ENCODE measurements at regions not wholly inside any gene's neighbourhood (a gene's known extent, or its start where the extent isn't known, plus 50 kb on each side); places are given as distances from the start of the nearest gene placed in this dataset.
"Not testable (repeated sequence)": the region's sequence is repeated elsewhere in the genome, so short reads cannot be mapped to it uniquely, and the experiment has no call there.

DNA sequence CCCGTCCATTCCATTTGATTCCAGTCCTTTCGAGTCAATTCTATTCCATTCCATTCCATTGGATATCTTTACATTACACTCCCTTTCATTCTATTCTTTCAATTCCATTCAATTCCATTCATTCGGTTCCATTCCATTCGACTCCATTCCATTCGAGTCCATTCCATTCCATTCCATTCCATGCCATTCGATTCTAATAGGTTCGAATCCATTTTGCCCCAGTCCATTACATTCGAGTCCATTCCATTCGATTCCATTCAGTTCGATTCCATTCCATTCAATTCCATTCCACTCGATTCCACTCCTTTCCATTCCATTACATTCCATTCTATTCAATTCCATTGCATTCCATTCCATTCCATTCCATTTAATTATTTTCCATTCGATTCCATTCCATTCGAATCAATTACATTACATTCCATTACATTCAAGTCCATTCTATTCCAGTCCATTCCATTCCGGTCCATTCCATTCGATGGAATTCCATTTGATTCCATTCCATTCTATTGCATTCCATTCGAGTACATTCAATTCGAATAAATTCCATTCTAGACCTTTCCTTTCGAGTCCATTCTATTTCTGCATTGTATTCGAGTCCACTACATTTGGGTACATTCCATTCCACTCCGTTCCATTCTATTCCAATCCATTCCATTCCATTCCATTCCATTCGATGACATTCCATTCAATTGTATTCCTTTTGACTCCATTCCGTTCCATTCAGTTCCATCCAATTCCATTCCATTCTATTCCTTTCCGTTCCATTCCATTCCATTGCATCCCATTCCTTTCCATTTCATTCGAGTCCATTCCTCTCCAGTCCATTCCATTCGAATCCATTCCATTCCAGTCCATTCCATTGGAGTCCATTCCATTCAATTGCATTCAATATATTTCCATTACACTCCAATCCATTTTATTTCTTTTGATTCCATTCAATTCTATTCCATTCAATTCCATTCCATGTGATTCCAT, 2604.8 kb upstream of the TPTE start:
- Histone ChIP-seq H2AFZ (ENCODE audit: low read depth) (no peak overlapping the region), H3K79me2 (ENCODE audit: insufficient read depth, low read depth) (no peaks in the 10 kb centered on the region), H3K27me3 (ENCODE audit: insufficient read depth, low read depth) (no peaks in the 10 kb centered on the region), H3K4me1 (ENCODE audit: low read depth, poor library complexity, severe bottlenecking) (no peaks in the 10 kb centered on the region), H3K36me3 (ENCODE audit: insufficient read depth) (no peaks in the 10 kb centered on the region), H4K20me1 (ENCODE audit: insufficient read depth) (no peaks in the 10 kb centered on the region), H3K4me2 (no peak overlapping the region), H3K4me3 (IDR thresholded peaks at IDR 0.05; ENCODE audit: insufficient read depth, low read depth, low read length) (no peak overlapping the region), H3K9ac (no peak overlapping the region), H3K27ac (no peak overlapping the region)
- TF ChIP-seq CTCF (conservative IDR thresholded peaks at IDR 0.05; ENCODE audit: low read depth, low read length): no peak

DNA sequence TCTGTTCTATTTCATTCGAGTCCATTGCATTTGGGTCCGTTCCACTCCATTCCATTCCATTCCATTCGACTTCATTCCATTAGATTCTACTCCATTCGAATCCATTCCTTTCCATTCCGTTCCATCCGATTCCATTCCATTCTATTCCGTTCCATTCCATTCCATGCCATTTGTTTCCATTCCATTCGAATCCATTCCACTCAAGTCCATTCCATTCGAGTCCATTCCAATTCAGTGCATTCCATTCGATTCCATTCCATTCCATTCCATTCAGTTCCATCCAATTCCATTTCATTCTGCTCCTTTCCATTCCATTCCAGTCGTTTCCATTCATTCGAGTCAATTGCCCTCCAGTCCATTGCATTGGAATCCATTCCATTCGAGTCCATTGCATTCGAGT, 2603.7 kb upstream of the TPTE start:
- Histone ChIP-seq H3K4me2 (no peak overlapping the region), H3K36me3 (ENCODE audit: insufficient read depth) (no peaks in the 10 kb centered on the region), H3K79me2 (ENCODE audit: insufficient read depth, low read depth) (no peaks in the 10 kb centered on the region), H3K27me3 (ENCODE audit: insufficient read depth, low read depth) (no peaks in the 10 kb centered on the region), H3K27ac (no peak overlapping the region), H3K4me1 (ENCODE audit: low read depth, poor library complexity, severe bottlenecking) (no peaks in the 10 kb centered on the region), H3K4me3 (IDR thresholded peaks at IDR 0.05; ENCODE audit: insufficient read depth, low read depth, low read length) (no peak overlapping the region), H2AFZ (ENCODE audit: low read depth) (no peak overlapping the region), H3K9ac (no peak overlapping the region), H4K20me1 (ENCODE audit: insufficient read depth) (no peaks in the 10 kb centered on the region)
- TF ChIP-seq CTCF (conservative IDR thresholded peaks at IDR 0.05; ENCODE audit: low read depth, low read length): no peak

DNA sequence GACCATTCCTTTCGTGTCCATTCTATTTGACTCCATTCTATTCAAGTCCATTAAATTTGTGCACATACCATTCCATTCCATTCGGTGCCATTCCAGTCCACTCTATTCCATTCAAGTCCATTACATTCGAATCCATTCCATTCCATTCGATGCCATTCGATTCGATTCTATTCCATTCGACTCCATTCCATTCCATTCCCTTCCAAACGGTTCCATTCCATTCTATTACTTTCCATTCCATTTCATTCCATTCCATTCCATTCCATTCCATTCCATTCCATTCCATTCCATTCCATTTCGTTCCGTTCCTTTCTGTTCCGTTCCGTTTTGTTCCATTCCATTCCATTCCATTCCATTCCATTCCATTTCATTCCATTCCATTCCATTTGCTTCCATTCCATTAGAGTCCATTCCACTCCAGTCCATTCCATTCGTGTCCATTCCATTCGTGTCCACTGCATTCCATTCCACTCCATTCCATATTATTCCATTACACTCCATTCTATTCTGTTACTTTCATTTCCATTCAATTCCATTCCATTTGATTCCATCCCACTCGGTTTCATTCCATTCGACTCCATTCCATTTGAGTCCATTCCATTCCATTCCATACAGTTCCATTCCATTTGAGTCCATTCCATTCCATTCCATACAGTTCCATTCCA, 2595.3 kb upstream of the TPTE start:
- not testable (repeated sequence) for H3K4me3 ChIP-seq (IDR thresholded peaks at IDR 0.05; ENCODE audit: insufficient read depth, low read depth, low read length); H3K27ac ChIP-seq; H3K27me3 ChIP-seq (ENCODE audit: insufficient read depth, low read depth); H2AFZ ChIP-seq (ENCODE audit: low read depth); H3K4me1 ChIP-seq (ENCODE audit: low read depth, poor library complexity, severe bottlenecking); H3K4me2 ChIP-seq; H3K79me2 ChIP-seq (ENCODE audit: insufficient read depth, low read depth); H3K36me3 ChIP-seq (ENCODE audit: insufficient read depth); H3K9ac ChIP-seq; H4K20me1 ChIP-seq (ENCODE audit: insufficient read depth)

- H3K79me2 ChIP-seq (ENCODE audit: insufficient read depth, low read depth); H4K20me1 ChIP-seq (ENCODE audit: insufficient read depth); H3K36me3 ChIP-seq (ENCODE audit: insufficient read depth); H3K4me2 ChIP-seq; H2AFZ ChIP-seq (ENCODE audit: low read depth); H3K4me1 ChIP-seq (ENCODE audit: low read depth, poor library complexity, severe bottlenecking); H3K9ac ChIP-seq; H3K27ac ChIP-seq; H3K4me3 ChIP-seq (IDR thresholded peaks at IDR 0.05; ENCODE audit: insufficient read depth, low read depth, low read length); H3K27me3 ChIP-seq (ENCODE audit: insufficient read depth, low read depth): not testable (repeated sequence)
Measured at GRCh38 chr21:7928528-7928927, 2592.9 kb upstream of the TPTE start.

GRCh38 chr21:7929586-7929985, 2591.8 kb upstream of the TPTE start:
- not testable (repeated sequence) for H3K4me2 ChIP-seq; H2AFZ ChIP-seq (ENCODE audit: low read depth); H3K9ac ChIP-seq; H4K20me1 ChIP-seq (ENCODE audit: insufficient read depth); H3K4me1 ChIP-seq (ENCODE audit: low read depth, poor library complexity, severe bottlenecking); H3K36me3 ChIP-seq (ENCODE audit: insufficient read depth); H3K79me2 ChIP-seq (ENCODE audit: insufficient read depth, low read depth); H3K27me3 ChIP-seq (ENCODE audit: insufficient read depth, low read depth); H3K27ac ChIP-seq; H3K4me3 ChIP-seq (IDR thresholded peaks at IDR 0.05; ENCODE audit: insufficient read depth, low read depth, low read length)

- H2AFZ ChIP-seq (ENCODE audit: low read depth); H4K20me1 ChIP-seq (ENCODE audit: insufficient read depth): not testable (repeated sequence)
Measured at GRCh38 chr21:7930445-7930844, 2590.9 kb upstream of the TPTE start.

DNA sequence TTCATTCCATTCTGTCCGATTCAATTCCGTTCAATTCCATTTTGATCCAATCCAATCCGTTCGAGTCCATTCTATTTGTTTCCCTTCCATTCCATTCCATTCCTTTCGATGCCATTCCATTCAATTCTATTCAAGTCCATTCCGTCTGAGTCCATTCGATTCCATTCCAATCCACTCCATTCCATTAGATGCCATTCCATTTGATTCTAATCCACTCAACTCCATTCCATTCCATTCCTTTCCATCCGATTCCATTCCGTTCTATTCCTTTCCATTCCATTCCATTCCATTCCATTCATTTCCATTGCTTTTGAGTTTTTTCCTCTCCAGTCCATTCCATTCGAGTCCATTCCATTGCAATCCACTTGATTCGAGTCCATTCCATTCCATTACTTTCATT, 2589.3 kb upstream of the TPTE start:
- H3K4me3 ChIP-seq (IDR thresholded peaks at IDR 0.05; ENCODE audit: insufficient read depth, low read depth, low read length); H3K9ac ChIP-seq; H3K4me1 ChIP-seq (ENCODE audit: low read depth, poor library complexity, severe bottlenecking); H3K79me2 ChIP-seq (ENCODE audit: insufficient read depth, low read depth); H3K27ac ChIP-seq; H3K36me3 ChIP-seq (ENCODE audit: insufficient read depth); H2AFZ ChIP-seq (ENCODE audit: low read depth); H3K27me3 ChIP-seq (ENCODE audit: insufficient read depth, low read depth); H3K4me2 ChIP-seq; H4K20me1 ChIP-seq (ENCODE audit: insufficient read depth): not testable (repeated sequence)

More at GRCh38 chr21:7930445-7930844, 2590.9 kb upstream of the TPTE start:
- not testable (repeated sequence) for H3K9ac ChIP-seq; H3K79me2 ChIP-seq (ENCODE audit: insufficient read depth, low read depth); H3K4me1 ChIP-seq (ENCODE audit: low read depth, poor library complexity, severe bottlenecking); H3K36me3 ChIP-seq (ENCODE audit: insufficient read depth); H3K4me3 ChIP-seq (IDR thresholded peaks at IDR 0.05; ENCODE audit: insufficient read depth, low read depth, low read length); H3K27ac ChIP-seq; H3K4me2 ChIP-seq; H3K27me3 ChIP-seq (ENCODE audit: insufficient read depth, low read depth)

- H4K20me1 ChIP-seq (ENCODE audit: insufficient read depth); H3K36me3 ChIP-seq (ENCODE audit: insufficient read depth); H3K79me2 ChIP-seq (ENCODE audit: insufficient read depth, low read depth); H3K9ac ChIP-seq; H3K4me2 ChIP-seq; H3K27ac ChIP-seq; H2AFZ ChIP-seq (ENCODE audit: low read depth); H3K27me3 ChIP-seq (ENCODE audit: insufficient read depth, low read depth); H3K4me1 ChIP-seq (ENCODE audit: low read depth, poor library complexity, severe bottlenecking); H3K4me3 ChIP-seq (IDR thresholded peaks at IDR 0.05; ENCODE audit: insufficient read depth, low read depth, low read length): not testable (repeated sequence)
Measured at GRCh38 chr21:7932834-7933233, 2588.5 kb upstream of the TPTE start.
